ENCODE measurements at regions not wholly inside any gene's neighbourhood (a gene's known extent, or its start where the extent isn't known, plus 50 kb on each side); places are given as distances from the start of the nearest gene placed in this dataset.

- no peak overlapping the region; the same call in 1 of the 2 replicates for H2AFZ ChIP-seq
- no peak overlapping the region for H3K4me3 ChIP-seq
- H3K27ac Mint-ChIP-seq = no peak overlapping the region
- H3K4me1 ChIP-seq (ENCODE audit: insufficient read depth) = no peaks in the 10 kb centered on the region
- no peaks in the 10 kb centered on the region for H4K20me1 ChIP-seq (replicated peaks; ENCODE audit: insufficient read depth)
- no peaks in the 10 kb centered on the region for H3K9me2 ChIP-seq (ENCODE audit: insufficient read depth)
- H3K27me3 Mint-ChIP-seq (ENCODE audit: insufficient read depth, low read depth, poor library complexity) = no peaks in the 10 kb centered on the region
- H3K27ac ChIP-seq (ENCODE audit: low read depth) = no peak overlapping the region
- DNase-seq (ENCODE audit: low spot score) = no peak
- H3K9me3 Mint-ChIP-seq = no peaks in the 10 kb centered on the region
- H3K4me2 ChIP-seq = no peak overlapping the region
- peaks cover 2% of the 10 kb centered on the region for H3K4me1 Mint-ChIP-seq
- no peak for ATAC-seq
- H3F3A ChIP-seq (replicated peaks; ENCODE audit: low read depth) = no peaks in the 10 kb centered on the region
- no peaks in the 10 kb centered on the region for H3K36me3 Mint-ChIP-seq (ENCODE audit: low read depth)
- no peaks in the 10 kb centered on the region for H3K36me3 ChIP-seq (ENCODE audit: insufficient read depth)
- H3K4me3 Mint-ChIP-seq = no peak overlapping the region
- H3K79me2 ChIP-seq (replicated peaks; ENCODE audit: insufficient read depth) = no peaks in the 10 kb centered on the region
- H3K27me3 ChIP-seq (ENCODE audit: insufficient read depth) = no peaks in the 10 kb centered on the region
- TF ChIP-seq, protein P1, sequence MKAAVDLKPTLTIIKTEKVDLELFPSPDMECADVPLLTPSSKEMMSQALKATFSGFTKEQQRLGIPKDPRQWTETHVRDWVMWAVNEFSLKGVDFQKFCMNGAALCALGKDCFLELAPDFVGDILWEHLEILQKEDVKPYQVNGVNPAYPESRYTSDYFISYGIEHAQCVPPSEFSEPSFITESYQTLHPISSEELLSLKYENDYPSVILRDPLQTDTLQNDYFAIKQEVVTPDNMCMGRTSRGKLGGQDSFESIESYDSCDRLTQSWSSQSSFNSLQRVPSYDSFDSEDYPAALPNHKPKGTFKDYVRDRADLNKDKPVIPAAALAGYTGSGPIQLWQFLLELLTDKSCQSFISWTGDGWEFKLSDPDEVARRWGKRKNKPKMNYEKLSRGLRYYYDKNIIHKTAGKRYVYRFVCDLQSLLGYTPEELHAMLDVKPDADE (IDR thresholded peaks at IDR 0.05) = no peak
- TF ChIP-seq JUNB (IDR thresholded peaks at IDR 0.05; ENCODE audit: unreplicated experiment) = no peak
- TF ChIP-seq STAT1 (IDR thresholded peaks at IDR 0.05; ENCODE audit: unreplicated experiment) = no peak
- TF ChIP-seq CREB1 (CRISPR knock-in tag; IDR thresholded peaks at IDR 0.05; ENCODE audit: low read depth) = no peak
- TF ChIP-seq EZH2 (IDR thresholded peaks at IDR 0.05; ENCODE audit: low read depth, unreplicated experiment) = no peak
- no peak for TF ChIP-seq ZNF331 (CRISPR knock-in tag; IDR thresholded peaks at IDR 0.05; ENCODE audit: low read depth)
- TF ChIP-seq, protein P2, sequence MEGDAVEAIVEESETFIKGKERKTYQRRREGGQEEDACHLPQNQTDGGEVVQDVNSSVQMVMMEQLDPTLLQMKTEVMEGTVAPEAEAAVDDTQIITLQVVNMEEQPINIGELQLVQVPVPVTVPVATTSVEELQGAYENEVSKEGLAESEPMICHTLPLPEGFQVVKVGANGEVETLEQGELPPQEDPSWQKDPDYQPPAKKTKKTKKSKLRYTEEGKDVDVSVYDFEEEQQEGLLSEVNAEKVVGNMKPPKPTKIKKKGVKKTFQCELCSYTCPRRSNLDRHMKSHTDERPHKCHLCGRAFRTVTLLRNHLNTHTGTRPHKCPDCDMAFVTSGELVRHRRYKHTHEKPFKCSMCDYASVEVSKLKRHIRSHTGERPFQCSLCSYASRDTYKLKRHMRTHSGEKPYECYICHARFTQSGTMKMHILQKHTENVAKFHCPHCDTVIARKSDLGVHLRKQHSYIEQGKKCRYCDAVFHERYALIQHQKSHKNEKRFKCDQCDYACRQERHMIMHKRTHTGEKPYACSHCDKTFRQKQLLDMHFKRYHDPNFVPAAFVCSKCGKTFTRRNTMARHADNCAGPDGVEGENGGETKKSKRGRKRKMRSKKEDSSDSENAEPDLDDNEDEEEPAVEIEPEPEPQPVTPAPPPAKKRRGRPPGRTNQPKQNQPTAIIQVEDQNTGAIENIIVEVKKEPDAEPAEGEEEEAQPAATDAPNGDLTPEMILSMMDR (conservative IDR thresholded peaks at IDR 0.05; ENCODE audit: low read depth in 2 of 2) = no peak
- TF ChIP-seq, protein P3, sequence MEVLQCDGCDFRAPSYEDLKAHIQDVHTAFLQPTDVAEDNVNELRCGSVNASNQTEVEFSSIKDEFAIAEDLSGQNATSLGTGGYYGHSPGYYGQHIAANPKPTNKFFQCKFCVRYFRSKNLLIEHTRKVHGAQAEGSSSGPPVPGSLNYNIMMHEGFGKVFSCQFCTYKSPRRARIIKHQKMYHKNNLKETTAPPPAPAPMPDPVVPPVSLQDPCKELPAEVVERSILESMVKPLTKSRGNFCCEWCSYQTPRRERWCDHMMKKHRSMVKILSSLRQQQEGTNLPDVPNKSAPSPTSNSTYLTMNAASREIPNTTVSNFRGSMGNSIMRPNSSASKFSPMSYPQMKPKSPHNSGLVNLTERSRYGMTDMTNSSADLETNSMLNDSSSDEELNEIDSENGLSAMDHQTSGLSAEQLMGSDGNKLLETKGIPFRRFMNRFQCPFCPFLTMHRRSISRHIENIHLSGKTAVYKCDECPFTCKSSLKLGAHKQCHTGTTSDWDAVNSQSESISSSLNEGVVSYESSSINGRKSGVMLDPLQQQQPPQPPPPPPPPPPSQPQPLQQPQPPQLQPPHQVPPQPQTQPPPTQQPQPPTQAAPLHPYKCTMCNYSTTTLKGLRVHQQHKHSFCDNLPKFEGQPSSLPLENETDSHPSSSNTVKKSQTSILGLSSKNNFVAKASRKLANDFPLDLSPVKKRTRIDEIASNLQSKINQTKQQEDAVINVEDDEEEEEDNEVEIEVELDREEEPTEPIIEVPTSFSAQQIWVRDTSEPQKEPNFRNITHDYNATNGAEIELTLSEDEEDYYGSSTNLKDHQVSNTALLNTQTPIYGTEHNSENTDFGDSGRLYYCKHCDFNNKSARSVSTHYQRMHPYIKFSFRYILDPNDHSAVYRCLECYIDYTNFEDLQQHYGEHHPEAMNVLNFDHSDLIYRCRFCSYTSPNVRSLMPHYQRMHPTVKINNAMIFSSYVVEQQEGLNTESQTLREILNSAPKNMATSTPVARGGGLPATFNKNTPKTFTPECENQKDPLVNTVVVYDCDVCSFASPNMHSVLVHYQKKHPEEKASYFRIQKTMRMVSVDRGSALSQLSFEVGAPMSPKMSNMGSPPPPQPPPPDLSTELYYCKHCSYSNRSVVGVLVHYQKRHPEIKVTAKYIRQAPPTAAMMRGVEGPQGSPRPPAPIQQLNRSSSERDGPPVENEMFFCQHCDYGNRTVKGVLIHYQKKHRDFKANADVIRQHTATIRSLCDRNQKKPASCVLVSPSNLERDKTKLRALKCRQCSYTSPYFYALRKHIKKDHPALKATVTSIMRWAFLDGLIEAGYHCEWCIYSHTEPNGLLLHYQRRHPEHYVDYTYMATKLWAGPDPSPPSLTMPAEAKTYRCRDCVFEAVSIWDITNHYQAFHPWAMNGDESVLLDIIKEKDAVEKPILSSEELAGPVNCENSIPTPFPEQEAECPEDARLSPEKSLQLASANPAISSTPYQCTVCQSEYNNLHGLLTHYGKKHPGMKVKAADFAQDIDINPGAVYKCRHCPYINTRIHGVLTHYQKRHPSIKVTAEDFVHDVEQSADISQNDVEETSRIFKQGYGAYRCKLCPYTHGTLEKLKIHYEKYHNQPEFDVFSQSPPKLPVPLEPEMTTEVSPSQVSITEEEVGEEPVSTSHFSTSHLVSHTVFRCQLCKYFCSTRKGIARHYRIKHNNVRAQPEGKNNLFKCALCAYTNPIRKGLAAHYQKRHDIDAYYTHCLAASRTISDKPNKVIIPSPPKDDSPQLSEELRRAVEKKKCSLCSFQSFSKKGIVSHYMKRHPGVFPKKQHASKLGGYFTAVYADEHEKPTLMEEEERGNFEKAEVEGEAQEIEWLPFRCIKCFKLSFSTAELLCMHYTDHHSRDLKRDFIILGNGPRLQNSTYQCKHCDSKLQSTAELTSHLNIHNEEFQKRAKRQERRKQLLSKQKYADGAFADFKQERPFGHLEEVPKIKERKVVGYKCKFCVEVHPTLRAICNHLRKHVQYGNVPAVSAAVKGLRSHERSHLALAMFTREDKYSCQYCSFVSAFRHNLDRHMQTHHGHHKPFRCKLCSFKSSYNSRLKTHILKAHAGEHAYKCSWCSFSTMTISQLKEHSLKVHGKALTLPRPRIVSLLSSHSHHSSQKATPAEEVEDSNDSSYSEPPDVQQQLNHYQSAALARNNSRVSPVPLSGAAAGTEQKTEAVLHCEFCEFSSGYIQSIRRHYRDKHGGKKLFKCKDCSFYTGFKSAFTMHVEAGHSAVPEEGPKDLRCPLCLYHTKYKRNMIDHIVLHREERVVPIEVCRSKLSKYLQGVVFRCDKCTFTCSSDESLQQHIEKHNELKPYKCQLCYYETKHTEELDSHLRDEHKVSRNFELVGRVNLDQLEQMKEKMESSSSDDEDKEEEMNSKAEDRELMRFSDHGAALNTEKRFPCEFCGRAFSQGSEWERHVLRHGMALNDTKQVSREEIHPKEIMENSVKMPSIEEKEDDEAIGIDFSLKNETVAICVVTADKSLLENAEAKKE (CRISPR knock-in tag; IDR thresholded peaks at IDR 0.05) = no peak
- no peak for TF ChIP-seq EZH2phosphoT487 (IDR thresholded peaks at IDR 0.05; ENCODE audit: unreplicated experiment)
- no peak for TF ChIP-seq NANOG (IDR thresholded peaks at IDR 0.05; ENCODE audit: borderline replicate concordance)
- TF ChIP-seq, protein P4, sequence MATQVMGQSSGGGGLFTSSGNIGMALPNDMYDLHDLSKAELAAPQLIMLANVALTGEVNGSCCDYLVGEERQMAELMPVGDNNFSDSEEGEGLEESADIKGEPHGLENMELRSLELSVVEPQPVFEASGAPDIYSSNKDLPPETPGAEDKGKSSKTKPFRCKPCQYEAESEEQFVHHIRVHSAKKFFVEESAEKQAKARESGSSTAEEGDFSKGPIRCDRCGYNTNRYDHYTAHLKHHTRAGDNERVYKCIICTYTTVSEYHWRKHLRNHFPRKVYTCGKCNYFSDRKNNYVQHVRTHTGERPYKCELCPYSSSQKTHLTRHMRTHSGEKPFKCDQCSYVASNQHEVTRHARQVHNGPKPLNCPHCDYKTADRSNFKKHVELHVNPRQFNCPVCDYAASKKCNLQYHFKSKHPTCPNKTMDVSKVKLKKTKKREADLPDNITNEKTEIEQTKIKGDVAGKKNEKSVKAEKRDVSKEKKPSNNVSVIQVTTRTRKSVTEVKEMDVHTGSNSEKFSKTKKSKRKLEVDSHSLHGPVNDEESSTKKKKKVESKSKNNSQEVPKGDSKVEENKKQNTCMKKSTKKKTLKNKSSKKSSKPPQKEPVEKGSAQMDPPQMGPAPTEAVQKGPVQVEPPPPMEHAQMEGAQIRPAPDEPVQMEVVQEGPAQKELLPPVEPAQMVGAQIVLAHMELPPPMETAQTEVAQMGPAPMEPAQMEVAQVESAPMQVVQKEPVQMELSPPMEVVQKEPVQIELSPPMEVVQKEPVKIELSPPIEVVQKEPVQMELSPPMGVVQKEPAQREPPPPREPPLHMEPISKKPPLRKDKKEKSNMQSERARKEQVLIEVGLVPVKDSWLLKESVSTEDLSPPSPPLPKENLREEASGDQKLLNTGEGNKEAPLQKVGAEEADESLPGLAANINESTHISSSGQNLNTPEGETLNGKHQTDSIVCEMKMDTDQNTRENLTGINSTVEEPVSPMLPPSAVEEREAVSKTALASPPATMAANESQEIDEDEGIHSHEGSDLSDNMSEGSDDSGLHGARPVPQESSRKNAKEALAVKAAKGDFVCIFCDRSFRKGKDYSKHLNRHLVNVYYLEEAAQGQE (IDR thresholded peaks at IDR 0.05; ENCODE audit: unreplicated experiment) = no peak
- TF ChIP-seq POLR2AphosphoS5 (IDR thresholded peaks at IDR 0.05; ENCODE audit: low read depth) = no peak
- no peak for TF ChIP-seq ZNF114 (CRISPR knock-in tag; IDR thresholded peaks at IDR 0.05)
Observed at GRCh38 chr2:42856106-42856860, 63.9 kb upstream of the HAAO start.

Measured in GM23338 (cell line).